ENCODE measurements at regions not wholly inside any gene's neighbourhood (a gene's known extent, or its start where the extent isn't known, plus 50 kb on each side); places are given as distances from the start of the nearest gene placed in this dataset.

DNA sequence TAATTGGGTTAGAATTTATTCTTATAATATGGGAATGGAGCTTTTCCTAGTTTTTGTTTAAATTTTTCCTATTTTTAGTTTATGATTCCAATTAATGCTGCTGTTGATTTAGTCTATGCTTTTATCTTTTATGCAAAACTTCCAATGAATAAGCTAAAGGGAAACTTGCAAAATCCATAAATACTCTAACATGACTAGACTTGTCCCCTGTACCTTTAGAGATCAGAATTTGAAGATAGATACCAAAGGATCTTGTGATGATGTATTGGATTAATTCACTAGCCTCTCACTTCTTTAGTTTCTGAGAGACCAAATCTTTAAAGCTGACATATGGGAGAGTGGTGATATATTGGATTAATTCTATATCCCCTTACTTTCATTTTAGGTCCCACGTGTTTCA lies 306.6 kb upstream of the PRMT6 start:
- H3K4me1 ChIP-seq (ENCODE audit: insufficient read depth, low read length, poor library complexity, severe bottlenecking): peaks cover 33% of the 10 kb centered on the region
- ChIA-PET POLR2A (ENCODE audit: low non-redundant PET) (no interaction called here), CTCF (no interaction called here)
- TF ChIP-seq, protein P1, sequence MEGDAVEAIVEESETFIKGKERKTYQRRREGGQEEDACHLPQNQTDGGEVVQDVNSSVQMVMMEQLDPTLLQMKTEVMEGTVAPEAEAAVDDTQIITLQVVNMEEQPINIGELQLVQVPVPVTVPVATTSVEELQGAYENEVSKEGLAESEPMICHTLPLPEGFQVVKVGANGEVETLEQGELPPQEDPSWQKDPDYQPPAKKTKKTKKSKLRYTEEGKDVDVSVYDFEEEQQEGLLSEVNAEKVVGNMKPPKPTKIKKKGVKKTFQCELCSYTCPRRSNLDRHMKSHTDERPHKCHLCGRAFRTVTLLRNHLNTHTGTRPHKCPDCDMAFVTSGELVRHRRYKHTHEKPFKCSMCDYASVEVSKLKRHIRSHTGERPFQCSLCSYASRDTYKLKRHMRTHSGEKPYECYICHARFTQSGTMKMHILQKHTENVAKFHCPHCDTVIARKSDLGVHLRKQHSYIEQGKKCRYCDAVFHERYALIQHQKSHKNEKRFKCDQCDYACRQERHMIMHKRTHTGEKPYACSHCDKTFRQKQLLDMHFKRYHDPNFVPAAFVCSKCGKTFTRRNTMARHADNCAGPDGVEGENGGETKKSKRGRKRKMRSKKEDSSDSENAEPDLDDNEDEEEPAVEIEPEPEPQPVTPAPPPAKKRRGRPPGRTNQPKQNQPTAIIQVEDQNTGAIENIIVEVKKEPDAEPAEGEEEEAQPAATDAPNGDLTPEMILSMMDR (conservative IDR thresholded peaks at IDR 0.05; ENCODE audit: low read depth, low read length): no peak
- TF ChIP-seq EZH2 (IDR thresholded peaks at IDR 0.05; ENCODE audit: borderline replicate concordance, low read depth, low read length, poor library complexity, severe bottlenecking): no peak
- H3K36me3 ChIP-seq (ENCODE audit: insufficient read depth, low read length, poor library complexity, severe bottlenecking): no peaks in the 10 kb centered on the region
- no peak overlapping the region for H3K4me3 ChIP-seq (ENCODE audit: low read depth, low read length, poor library complexity, severe bottlenecking)
- intact Hi-C loops (cut with micrococcal nuclease; ENCODE audit: unreplicated experiment): loop anchor here (5.0 kb wide), 1 partner anchor 512 kb away; no protein-coding TSS in a partner anchor
- H3K27me3 ChIP-seq (replicated peaks; ENCODE audit: insufficient read depth, low read depth, low read length, poor library complexity): no peaks in the 10 kb centered on the region
- no peak overlapping the region for H3K27ac ChIP-seq (ENCODE audit: low read depth, low read length, poor library complexity, severe bottlenecking)
- H3K9me3 ChIP-seq (ENCODE audit: low read depth, low read length, poor library complexity, severe bottlenecking): no peaks in the 10 kb centered on the region
- BruUV-seq (replicated peaks): no TSS peak
- DNase-seq (ENCODE audit: low spot score): no peak

DNA sequence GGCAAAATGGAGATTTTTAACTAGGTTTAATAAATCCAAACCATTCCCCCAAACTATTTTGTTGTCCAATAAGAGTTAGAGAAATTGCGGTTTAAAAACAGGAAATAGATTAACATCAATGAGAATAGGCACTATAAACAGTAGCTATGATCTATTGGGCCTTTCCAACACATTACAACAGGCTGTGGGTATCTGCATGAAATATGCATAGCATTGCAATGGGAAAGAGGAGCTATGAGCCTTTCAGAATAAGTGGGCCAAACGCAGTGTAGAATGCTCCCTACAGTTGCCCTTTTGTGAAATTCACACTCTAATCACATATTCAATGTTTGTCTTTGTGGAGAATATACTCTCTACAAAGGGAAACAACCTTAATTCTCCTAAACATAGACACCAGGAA lies 305.5 kb upstream of the PRMT6 start:
- no peaks in the 10 kb centered on the region for H3K36me3 ChIP-seq (ENCODE audit: insufficient read depth, low read length, poor library complexity, severe bottlenecking)
- H3K4me1 ChIP-seq (ENCODE audit: insufficient read depth, low read length, poor library complexity, severe bottlenecking): peaks cover 25% of the 10 kb centered on the region
- ChIA-PET CTCF (no interaction called here), POLR2A (ENCODE audit: low non-redundant PET) (no interaction called here)
- no peaks in the 10 kb centered on the region for H3K27me3 ChIP-seq (replicated peaks; ENCODE audit: insufficient read depth, low read depth, low read length, poor library complexity)
- BruUV-seq (replicated peaks): no TSS peak
- H3K9me3 ChIP-seq (ENCODE audit: low read depth, low read length, poor library complexity, severe bottlenecking): no peaks in the 10 kb centered on the region
- H3K27ac ChIP-seq (ENCODE audit: low read depth, low read length, poor library complexity, severe bottlenecking): no peak overlapping the region
- TF ChIP-seq EZH2 (IDR thresholded peaks at IDR 0.05; ENCODE audit: borderline replicate concordance, low read depth, low read length, poor library complexity, severe bottlenecking): no peak
- TF ChIP-seq, protein P1 (conservative IDR thresholded peaks at IDR 0.05; ENCODE audit: low read depth, low read length): no peak
- intact Hi-C loops (cut with micrococcal nuclease; ENCODE audit: unreplicated experiment): no loop called here
- H3K4me3 ChIP-seq (ENCODE audit: low read depth, low read length, poor library complexity, severe bottlenecking): no peak overlapping the region
- DNase-seq (ENCODE audit: low spot score): no peak

DNA sequence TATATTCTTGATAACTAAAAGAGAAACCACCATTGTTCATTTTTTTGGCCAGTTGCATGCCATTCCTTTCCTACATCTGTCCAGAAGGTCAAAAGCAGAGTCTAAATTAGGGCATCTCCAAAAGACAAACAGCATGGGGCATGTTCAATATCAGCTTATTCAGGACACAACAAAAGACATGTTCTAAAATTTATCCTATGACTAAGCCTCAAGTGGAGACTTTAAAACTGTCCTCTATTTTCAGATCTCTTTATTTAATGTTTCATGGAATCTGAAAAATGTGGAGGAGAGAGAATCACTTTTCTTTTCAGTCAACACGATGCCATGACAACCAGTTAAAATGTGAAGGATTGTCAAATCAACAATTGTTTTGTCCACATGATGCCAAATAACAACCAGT lies 303.4 kb upstream of the PRMT6 start:
- Histone ChIP-seq H3K9me3 (ENCODE audit: low read depth, low read length, poor library complexity, severe bottlenecking) (no peaks in the 10 kb centered on the region), H3K4me1 (ENCODE audit: insufficient read depth, low read length, poor library complexity, severe bottlenecking) (peaks cover 10% of the 10 kb centered on the region), H3K27me3 (replicated peaks; ENCODE audit: insufficient read depth, low read depth, low read length, poor library complexity) (no peaks in the 10 kb centered on the region), H3K27ac (ENCODE audit: low read depth, low read length, poor library complexity, severe bottlenecking) (no peak overlapping the region), H3K4me3 (ENCODE audit: low read depth, low read length, poor library complexity, severe bottlenecking) (no peak overlapping the region), H3K36me3 (ENCODE audit: insufficient read depth, low read length, poor library complexity, severe bottlenecking) (no peaks in the 10 kb centered on the region)
- no TSS peak for BruUV-seq (replicated peaks)
- TF ChIP-seq EZH2 (IDR thresholded peaks at IDR 0.05; ENCODE audit: borderline replicate concordance, low read depth, low read length, poor library complexity, severe bottlenecking): no peak
- TF ChIP-seq, protein P1 (conservative IDR thresholded peaks at IDR 0.05; ENCODE audit: low read depth, low read length): no peak
- intact Hi-C loops (cut with micrococcal nuclease; ENCODE audit: unreplicated experiment): no loop called here
- CTCF ChIA-PET: no interaction called here
- POLR2A ChIA-PET (ENCODE audit: low non-redundant PET): no interaction called here
- DNase-seq (ENCODE audit: low spot score): peak; percentile 8

Data from A673 (cell line).